ENCODE measurements at regions not wholly inside any gene's neighbourhood (a gene's known extent, or its start where the extent isn't known, plus 50 kb on each side); places are given as distances from the start of the nearest gene placed in this dataset.

- DNase-seq = no peak
These were observed 83.3 kb downstream of the EDEM1 start for GRCh38 chr3:5270666-5271371.

DNA sequence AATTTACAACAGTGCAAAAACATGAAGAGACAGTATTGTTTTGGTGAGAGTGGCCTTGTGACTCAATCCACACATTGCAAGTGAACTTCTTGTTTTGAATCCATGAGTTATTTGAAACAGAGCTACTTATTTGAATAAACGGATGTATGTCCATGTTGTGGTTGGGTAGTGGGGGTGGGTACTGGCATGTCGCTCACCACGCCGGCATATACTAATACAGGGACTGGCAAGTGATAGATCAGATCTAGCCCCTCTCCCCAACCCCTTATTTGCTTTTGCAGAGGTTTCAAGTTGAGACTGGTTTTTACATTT lies 83.8 kb downstream of the EDEM1 start:
- DNase-seq = no peak

GRCh38 chr3:5272387-5272786 lies 84.9 kb downstream of the EDEM1 start:
- DNase-seq = no peak

- DNase-seq = no peak
These were observed 86.6 kb downstream of the EDEM1 start for GRCh38 chr3:5274091-5274490.

GRCh38 chr3:5275529-5275928 lies 88.0 kb downstream of the EDEM1 start:
- DNase-seq = no peak

GRCh38 chr3:5276934-5277333 lies 89.4 kb downstream of the EDEM1 start:
- no peak for DNase-seq

DNA sequence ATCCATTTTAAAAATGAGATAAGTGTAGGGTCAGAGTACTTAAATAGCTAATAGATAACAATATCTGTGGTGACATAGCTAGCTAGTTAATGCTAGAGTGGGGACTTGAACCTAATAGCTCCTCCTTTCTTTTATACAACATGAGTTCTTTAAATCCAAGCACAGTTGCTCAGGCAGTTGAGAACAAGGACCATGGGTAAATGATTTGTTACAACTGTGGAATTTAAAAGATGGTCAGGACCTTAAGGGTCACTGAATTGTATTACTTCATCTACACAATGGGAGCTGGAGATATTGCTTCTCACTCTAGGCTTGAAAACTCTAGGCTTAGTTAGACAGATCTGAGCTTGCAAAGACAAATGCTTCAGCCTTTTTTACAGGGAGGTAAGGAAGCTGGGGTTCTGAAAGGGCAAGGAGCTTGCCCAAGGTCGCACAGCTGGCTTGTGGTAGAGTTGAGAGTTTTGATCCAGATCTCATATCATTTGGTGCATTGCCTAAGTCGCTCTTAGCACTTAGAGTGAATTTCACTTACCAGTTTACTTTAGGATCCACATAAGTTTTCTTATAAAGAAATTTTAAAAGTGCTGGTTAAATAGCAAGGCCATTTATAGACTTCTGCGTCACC lies 90.2 kb downstream of the EDEM1 start:
- DNase-seq = no peak

DNA sequence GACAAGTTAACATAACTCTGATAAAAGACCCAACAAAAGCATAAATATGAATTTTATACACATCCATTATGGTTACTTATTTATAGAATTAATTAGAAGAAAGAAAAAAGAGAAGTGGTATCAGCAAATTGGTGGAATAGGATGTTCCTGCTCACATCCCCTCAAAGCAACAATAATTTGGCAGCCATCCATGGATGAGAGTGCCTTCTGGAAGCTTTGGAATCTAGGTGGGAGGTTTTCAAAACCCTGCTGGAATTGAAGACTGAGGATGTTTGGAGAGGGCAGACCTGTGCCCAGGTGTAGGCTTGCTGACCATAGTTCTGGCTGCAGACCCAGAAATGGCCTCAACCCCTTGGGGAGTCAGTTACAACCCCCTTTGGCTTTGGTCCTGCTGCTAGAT lies 91.2 kb downstream of the EDEM1 start:
- DNase-seq = no peak

DNA sequence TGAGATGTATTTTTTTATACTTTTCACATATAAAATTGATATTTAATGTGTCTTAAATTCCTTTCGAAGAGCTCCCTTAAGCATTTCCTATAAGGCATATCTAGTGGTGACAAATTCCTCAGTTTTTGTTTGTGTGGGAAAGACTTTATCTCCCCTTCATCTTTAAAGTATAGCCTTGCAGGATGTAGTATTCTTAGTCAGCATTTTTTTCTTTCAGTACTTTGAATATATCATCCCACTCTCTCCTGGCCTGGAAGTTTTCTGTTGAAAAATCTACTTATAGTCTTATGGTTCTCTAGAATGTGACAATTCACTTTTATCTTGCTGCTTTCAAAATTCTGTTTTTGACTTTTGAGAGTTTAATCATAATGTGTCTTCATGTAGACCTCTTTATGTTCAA lies 95.2 kb downstream of the EDEM1 start:
- DNase-seq = no peak

GRCh38 chr3:5285439-5285838 lies 97.9 kb downstream of the EDEM1 start:
- no peak for DNase-seq

DNA sequence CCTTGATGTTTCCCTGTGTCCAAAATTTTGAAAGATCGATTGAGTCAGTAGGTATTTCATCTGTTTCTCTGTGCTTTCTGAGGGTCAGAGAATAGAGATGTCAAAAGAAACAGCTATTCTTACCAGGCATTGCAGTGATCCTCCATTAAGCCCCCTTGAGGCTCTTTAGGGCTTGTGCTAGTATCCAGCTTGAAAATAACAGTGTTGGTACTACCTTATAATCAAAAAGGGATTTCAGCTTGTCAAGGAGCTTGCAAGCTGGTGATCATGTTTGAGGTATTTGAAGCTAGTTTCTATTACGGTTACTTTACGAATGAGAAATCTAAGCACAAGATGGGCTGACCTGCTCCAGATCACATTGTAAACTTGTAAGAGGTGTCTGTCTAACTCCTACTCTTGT lies 103.4 kb downstream of the EDEM1 start:
- DNase-seq = no peak

DNA sequence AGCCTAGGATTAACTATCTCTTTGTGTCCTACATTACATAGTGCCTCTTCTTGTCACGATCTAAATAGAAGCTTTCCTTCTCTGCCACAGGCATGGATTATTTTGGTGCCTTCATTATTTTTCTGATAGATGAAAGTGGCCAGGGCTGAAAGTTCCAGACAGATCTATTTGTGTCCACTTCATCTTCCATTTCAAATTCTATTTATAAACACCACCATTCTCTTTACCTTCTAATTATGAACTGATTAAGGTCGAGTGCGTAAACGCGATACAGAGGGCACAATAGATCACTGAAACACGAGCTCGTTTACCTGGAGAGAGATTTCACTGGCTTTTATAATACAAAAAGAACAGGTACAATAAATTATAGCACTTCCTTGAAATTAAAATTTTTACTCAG lies 105.0 kb downstream of the EDEM1 start:
- no peak for DNase-seq

- DNase-seq = no peak
These were observed 105.7 kb downstream of the EDEM1 start for GRCh38 chr3:5293207-5293606.

DNA sequence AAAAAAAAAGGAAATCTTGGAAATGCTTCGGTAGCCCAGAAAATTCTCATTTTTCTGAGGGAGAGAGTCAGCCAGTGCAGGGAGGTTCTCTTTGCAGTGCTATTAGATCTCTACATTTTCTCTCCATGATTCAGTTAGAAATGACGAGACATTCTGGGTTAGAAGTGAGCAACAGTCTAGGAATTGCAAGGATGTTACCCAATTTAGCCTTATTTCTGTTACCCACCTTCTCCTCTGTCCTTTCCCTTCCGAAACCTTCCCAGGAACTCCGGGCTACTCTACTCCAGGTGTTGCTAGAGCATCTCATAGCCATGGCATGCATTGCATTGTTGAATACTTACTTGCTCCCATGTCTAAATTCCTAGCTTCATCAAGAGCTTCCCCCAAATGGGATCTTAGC lies 106.8 kb downstream of the EDEM1 start:
- no peak for DNase-seq

DNA sequence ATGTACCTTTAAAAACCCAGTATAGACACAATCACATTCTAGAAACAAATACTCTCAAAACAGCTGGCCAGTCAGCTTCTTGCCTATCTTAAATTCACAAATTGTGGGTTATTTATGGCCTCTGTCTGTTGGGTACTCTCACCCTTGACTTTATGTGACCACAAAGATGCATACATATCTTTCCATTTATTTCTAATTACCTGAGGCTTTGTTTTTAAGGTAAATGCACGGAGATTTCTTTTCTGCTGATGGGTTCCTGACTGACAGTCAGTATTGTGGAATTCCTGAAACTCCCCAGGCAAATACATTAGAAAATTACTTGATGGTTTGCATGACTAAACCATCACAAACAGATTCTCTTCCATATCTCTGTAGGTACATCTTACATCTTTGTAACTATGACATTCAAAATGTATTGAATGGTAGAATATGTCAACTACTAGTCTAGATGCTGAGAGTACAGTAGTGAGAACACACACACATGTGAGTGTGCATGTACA lies 107.7 kb downstream of the EDEM1 start:
- no peak for DNase-seq

DNA sequence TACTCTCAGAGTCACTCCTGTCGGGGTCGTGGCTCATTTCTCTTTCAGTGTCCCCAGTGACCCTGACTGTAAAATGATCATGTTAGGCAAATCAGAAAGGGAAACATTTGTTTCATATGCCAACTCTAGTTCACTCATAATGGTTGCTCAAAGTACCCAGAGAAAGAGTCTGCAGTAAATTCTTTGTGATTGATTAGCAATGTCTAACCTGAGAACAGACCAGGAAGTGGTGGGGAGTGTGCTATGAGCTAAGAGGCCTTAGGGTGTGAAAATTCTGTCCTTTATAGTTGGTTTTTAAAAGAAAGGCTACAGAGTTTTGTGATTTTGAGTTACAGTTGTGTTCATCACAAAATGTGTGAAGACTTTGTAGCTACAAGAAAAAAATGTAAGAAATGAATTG lies 108.9 kb downstream of the EDEM1 start:
- no peak for DNase-seq

DNA sequence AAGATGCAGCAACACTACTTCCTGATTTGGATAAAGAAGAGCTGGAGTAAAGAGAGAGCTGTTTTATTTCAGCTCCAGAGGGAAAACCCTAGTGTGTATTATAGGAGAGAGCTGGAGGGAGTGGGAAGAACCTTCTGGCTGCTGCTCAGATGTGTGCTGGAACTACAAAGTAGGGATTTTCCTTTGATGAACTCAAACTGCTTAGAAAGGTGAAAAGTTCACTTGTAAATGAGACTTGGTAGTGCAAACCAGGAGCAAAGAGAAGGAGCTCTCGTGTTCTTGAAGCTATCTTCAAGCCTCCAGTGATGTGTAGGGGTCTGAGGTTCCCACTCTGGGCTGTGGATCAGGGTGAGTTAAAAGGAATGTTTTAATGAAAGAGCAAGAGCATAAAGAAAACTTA lies 110.4 kb downstream of the EDEM1 start:
- no peak for DNase-seq

GRCh38 chr3:5298453-5298852 lies 110.9 kb downstream of the EDEM1 start:
- DNase-seq = no peak

GRCh38 chr3:5299161-5299560 lies 111.7 kb downstream of the EDEM1 start:
- DNase-seq = no peak

DNA sequence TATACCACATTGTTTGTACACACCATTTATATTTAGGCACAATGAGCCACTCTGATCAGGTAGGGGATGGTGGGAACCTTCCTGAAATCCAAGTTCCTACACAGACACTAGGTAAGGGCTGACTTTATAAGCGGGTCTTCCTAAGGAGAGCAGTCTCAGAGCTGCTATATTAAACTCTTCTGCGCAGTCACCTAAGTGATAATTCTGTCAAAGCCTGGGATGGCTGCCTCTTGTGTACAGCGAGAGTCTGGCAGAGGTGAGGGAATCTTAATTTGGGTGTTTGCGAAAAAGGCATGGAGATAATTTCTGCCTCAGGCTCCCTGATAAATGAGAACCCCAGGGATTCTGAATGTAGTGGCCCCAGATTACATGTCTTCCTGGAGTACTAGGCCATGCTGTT lies 113.1 kb downstream of the EDEM1 start:
- DNase-seq = no peak

DNA sequence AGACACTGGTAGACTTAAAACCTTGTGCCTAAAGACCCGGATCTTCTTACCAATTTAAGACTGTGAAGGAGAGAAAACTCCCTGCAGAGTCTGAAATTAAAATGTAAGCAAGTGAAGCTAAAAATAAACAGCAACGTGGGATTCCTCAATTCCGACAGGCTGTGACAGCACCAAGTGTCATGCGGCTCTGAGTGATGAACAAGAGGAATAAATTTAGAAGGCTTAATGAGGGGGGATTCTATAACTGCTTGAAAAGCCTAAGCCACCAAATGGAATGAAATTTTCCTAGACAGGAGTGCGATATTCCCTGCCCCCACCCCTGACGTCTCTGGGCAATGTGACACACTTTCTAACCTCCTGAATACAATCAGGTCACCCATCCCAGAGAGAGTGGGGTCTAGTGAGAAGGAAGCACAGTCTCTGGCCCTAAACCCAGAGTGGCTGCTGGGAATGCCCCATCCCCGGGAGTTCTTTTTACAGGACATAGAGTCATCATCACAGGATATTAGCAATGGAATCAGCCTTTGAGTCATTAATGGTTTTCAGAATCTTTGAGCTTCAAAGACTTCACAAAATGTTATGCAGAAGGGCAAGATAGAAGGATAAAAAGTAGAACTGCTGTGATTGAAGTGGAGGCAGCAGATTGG lies 114.3 kb downstream of the EDEM1 start:
- DNase-seq = no peak

DNA sequence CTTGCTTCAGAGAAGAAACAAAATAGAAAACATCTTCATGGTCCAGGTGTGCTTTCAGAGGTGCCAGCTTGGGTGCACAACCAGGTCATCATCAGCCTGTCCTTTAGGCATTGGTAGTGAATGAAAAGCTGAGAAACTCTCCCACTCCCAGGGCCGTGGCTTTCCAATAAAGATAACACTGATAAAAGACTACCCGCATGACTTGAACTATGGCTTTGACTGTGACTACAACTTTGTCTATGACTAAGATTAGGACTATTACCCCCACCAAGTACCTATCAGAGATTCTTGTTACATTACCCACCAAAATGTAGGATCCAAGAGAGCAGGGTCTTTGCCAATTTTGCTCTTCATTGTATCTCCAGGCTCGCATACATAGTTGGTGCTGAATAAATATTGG lies 115.2 kb downstream of the EDEM1 start:
- DNase-seq = no peak

DNA sequence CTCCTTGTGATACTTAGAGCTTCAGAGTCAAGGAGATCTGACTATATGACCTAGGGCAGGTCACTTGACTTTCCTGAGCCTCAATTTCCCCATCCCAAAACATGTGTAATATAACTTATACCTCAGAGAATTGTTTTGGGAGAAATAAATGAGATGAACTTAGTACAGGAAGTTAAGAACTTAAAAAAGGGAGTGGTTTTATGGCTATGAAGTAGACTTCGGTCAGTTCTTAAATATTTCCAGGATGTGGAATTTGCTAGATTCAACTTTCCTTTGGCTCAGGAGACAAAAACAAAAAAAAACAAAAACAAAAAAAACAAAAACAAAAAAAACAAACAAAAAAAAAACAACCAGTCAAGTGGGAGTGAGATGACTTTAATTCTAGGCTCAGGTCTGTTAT lies 116.7 kb downstream of the EDEM1 start:
- DNase-seq = no peak

Measured in NCI-H1436 (cell line).